Activated T-cell treated with anti-CD3 and anti-CD28 coated beads, Interleukin-2, amount 50 U/mL, for 48 hours (primary cell): ENCODE measurements at regions not wholly inside any gene's neighbourhood (a gene's known extent, or its start where the extent isn't known, plus 50 kb on each side); places are given as distances from the start of the nearest gene placed in this dataset.

Experiments
- DNase-seq, 2 experiments: peaks; one replicate each; pipeline ENCODE4 v3.0.0-alpha.2; 2020

DNA sequence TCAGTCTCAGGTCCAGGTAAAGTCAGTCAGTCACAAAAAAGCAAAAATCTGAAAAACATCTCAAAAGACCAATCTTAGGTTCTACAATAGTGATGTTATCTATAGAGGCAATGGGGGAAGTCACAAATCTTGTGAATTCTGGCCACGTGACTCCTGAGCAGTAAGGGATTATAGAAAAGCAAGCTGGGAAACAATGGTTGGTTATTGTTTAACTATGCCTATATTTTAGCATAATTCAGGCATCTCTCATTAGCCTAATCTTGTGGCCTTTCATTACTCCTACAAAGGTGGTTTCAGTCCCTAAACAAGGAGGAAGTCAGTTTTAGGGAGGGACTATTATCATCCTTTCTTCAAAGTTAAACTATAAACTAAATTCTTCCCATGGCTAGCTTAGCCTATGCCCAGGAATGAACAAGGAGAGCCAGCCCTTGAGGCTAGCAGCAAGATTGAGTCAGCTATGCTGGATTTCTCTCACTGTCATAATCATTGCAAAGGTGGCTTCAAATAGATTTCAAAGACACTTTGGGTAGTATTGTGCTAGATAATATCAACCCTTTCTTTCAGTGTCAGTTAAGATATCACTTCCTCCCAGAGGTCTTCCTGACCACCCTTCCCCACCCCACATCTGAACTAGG is 56.4 kb upstream of the ITGA6 start:
- no peak for DNase-seq

DNA sequence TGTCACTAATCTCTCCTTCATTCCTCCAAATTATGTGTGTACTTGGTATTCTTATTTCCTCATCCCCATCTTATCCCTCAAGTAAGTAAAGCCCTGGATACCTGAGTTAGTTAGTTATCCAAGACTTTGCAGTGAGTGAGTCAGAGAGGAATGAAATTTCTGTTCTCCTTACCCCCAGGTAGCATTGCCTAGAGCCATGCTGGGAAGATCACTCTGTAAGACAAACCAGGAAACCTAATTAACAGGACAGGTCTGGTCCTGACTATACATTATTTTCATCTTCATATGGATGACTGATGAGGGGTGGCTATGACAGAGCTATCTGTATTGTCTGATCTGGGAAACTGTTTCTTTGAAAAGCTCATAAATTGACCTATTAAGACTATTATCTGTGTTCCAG is 55.0 kb upstream of the ITGA6 start:
- no peak for DNase-seq

DNA sequence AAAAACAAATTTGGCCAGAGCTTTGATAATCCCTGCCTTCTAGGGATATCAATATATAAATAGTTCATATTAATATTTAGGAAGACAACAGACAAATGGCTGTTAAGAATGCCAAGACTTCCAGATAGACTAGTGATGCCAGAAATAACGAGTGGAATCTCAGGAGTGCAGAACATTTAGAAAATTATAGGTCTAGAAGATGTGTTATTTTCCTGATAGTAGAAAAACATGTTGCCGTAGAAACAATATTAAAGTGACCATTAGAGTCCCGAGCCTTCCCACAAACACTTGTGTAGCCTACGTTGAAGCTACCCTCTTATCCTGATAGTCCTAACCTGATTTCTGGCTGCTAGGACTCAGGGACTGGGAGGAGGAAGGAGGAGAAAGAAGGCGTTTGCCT is 54.3 kb upstream of the ITGA6 start:
- DNase-seq: no peak

DNA sequence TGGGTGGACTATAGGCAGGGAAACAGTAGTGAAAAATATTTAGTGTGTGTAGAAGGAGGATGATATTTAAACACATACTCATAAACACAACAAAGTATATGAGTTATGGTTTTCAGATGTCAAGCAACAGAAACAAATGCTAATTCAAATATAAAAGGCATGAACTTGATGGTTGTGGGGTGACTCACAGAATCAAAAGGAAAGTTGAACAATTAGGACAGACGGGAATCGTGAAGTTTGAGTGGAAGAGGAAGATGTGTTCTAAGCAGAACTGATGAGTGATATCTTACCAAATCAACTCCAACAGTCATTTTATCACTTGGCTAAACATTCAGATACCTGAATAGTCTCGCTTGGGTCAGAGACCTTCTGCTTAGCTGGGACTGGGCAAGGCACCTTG is 53.6 kb upstream of the ITGA6 start:
- DNase-seq: no peak

DNA sequence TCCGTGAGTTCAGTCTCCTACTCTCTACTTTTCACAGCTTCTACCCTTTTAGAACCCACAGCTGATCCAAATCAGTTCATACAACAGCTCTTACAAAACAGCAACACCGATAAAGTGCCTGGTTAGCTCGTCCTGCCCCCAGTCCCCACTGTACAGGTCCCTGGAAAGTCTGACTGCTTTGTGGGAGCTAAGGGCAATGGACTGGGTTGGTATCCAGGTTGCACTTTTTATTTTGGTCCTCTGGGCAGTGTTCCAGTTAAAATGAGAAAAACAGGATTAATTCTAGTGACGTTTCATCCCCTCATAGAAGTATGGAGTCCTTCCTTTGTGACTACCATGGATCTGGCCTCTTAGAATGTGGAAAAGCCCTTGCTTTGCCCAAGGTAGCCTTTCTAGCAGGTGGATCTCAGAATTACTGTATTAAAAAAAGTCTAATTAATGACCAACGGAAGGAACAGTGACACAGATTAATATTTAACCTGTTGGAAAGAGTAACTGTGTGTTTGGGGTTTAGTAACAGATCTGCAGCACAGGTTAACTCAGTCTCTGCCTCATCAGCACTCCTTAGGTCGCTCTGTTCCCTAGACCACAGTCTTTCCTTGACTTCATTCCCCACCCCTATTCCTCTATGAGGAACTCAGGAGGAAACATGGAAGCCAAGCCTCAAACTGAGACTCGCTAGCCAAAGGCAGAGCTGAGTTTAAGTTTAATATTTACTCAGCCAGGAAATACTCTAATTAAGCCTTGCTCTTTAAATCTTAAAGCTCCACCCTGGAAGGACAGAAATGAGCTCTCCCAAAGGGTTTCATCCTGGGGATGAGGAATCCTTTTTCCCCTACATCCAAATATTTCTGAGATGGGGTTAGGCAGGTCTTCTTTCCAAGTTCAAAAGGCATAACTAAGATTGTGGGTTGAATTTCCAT is 52.8 kb upstream of the ITGA6 start:
- DNase-seq: no peak

DNA sequence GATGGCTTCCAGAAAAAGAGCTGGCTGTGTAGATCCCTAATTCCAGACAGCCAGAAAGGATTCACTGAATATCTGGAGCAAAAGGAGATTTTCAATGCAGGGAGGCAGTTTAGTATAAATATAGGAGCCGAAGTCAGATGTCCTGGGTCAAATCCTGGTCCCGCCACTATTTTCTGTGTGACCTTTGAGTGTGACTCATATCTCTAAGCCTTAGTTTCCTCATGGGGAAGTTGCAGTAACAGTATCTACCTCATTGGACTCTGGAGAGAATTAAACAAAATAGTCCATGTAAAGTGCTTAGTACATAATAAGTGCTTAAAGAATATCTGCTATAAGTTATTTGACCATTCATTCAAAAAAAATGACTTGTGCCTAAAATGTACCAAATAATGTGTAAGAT is 52.1 kb upstream of the ITGA6 start:
- no peak for DNase-seq

DNA sequence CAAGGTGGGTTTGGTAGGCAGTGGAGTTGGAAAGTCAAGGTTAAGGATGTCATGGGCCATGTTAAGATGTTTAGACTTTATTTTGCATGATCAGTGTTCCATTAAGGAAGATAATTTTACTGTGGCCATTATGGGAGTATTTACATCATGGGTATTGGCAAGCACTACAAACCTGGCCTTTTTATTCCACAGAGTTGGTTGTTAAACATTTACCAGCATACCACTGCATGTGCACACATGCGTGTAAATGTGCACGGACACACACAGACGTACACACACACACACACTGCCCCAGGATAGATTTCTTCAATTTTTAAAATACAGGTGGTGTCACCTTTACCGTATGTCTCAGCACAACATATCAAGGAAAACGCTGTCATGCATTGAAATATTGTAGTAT is 51.4 kb upstream of the ITGA6 start:
- DNase-seq: no peak

DNA sequence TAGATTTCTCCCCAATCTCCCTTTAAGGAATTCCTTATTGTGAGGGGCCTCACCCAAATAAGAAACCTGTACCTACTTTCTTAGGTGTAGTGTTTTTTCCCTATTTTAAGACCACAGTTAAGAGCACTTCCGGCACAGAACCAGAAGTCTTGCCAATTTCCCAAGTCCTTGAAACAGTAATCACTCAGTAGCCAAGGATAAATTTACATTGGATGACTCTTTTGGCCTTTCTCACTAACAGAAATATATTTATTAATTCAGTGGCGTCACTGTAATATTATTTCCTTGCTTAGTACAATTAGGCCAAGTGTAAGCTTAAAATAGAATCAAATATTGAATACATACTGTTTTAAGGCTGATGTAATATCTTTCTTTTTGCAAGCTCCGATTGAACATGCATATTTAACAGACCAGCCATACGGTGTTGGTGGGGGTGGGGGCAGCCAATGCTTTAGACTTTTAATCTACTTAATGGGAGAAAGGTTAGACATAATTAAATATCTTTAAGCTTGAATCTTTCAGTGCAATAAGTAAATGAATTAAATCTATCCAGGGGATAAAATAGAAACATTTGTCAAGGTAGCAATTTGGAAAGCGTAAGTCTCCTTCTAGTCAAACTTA is 50.8 kb upstream of the ITGA6 start:
- DNase-seq: no peak

DNA sequence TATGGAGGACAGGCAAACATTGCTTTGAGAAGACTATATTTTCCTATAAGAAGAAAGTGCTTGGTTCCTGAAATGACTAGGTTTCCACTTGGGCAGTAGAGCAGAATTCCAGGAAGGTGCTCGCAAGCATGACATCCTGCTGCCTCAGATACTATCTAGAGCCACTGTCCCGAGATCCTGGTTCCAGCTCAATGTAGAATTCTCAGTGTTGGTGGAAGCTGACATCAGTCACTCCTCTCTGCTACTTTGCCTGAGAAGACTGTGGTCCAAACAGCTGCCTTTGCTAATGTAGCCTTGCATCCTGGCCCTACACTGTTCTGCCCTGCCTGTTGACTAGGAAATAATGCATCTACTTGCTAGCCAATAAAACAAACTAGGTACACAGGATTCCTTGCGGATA is 50.0 kb upstream of the ITGA6 start:
- DNase-seq: no peak
